ENCODE measurements at regions not wholly inside any gene's neighbourhood (a gene's known extent, or its start where the extent isn't known, plus 50 kb on each side); places are given as distances from the start of the nearest gene placed in this dataset.

GRCh38 chr5:101429241-101429640 is 526.2 kb upstream of the ST8SIA4 start:
- H3K36me3 ChIP-seq = no peaks in the 10 kb centered on the region
- no peak overlapping the region for H3K27ac ChIP-seq
- DNase-seq (ENCODE audit: low spot score in 2 of 2) = no peak
- WGBS, 2 donors = 21 to 27% methylated on average over 1 of the region's 1 CpG
- H3K27me3 ChIP-seq = no peaks in the 10 kb centered on the region
- no peak overlapping the region for H3K4me3 ChIP-seq
- peaks cover 0 to 28% (median 5%) of the 10 kb centered on the region in 4 donors for H3K4me1 ChIP-seq
- H3K9me3 ChIP-seq = peaks cover 0 to 3% (median 0%) of the 10 kb centered on the region in 4 donors
- TF ChIP-seq EP300 (IDR thresholded peaks at IDR 0.05) (no peak), POLR2A (IDR thresholded peaks at IDR 0.05) (no peak)

GRCh38 chr5:101425339-101425859 is 522.3 kb upstream of the ST8SIA4 start:
- WGBS, 2 donors = 27 to 28% methylated on average over 2 of the region's 2 CpGs
- H3K27ac ChIP-seq = peak overlapping the region in 3 of 4 donors; percentile 42 to 77 (median 74)

DNA sequence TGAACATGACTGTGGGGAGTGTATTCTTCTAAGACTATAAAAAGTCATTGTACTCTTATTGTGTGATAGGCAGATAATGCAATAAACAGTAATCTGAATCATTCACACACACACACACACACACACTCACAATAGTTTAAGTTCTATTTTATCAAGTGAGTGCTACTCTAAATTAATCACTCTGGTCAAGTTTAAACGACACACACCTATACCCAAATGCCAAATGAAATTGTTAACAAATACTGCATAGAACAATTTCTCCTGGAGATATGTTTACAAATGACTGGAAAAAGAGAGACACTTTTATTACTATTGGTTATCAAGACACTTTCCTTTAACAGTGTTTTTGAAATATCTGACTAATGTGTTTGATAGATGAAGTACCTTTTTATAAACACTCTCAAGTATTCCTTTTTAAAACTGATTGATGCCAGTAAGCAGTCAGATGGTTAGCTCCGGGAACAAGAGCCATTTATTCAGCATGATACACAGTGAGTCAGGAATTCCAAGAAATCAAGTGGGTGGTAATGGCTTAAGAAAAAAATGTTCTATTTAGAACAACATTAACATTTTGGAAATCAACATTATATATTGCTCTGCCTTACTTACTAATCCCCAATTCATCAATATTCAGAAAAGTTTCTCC is 521.6 kb upstream of the ST8SIA4 start:
- no peak for DNase-seq (ENCODE audit: low spot score in 2 of 2)
- Histone ChIP-seq H3K27me3 (no peaks in the 10 kb centered on the region), H3K27ac (peak overlapping the region in 3 of 4 donors; percentile 42 to 77 (median 74)), H3K36me3 (no peaks in the 10 kb centered on the region), H3K9me3 (no peaks in the 10 kb centered on the region), H3K4me1 (peaks cover 0 to 33% (median 5%) of the 10 kb centered on the region in 4 donors), H3K4me3 (no peak overlapping the region)
- TF ChIP-seq POLR2A (IDR thresholded peaks at IDR 0.05) (no peak), EP300 (IDR thresholded peaks at IDR 0.05) (no peak), CTCF (IDR thresholded peaks at IDR 0.05) (no peak)
- WGBS, 2 donors = 19 to 32% methylated on average over 2 of the region's 2 CpGs

More at GRCh38 chr5:101425339-101425859, 522.3 kb upstream of the ST8SIA4 start:
- no peaks in the 10 kb centered on the region for H3K27me3 ChIP-seq
- no peaks in the 10 kb centered on the region for H3K36me3 ChIP-seq
- H3K9me3 ChIP-seq = no peaks in the 10 kb centered on the region
- H3K4me1 ChIP-seq = peaks cover 0 to 33% (median 6%) of the 10 kb centered on the region in 4 donors
- no peak for DNase-seq (ENCODE audit: low spot score in 2 of 2)
- TF ChIP-seq POLR2A (IDR thresholded peaks at IDR 0.05) (no peak), CTCF (IDR thresholded peaks at IDR 0.05) (no peak), EP300 (IDR thresholded peaks at IDR 0.05) (no peak)
- no peak overlapping the region for H3K4me3 ChIP-seq

- no peak for DNase-seq (ENCODE audit: low spot score in 2 of 2)
- H3K27me3 ChIP-seq = no peaks in the 10 kb centered on the region
- TF ChIP-seq CTCF (IDR thresholded peaks at IDR 0.05) = no peak
- no peak for TF ChIP-seq EP300 (IDR thresholded peaks at IDR 0.05)
- TF ChIP-seq POLR2A (IDR thresholded peaks at IDR 0.05) = no peak
Measured at GRCh38 chr5:101418713-101419118, 515.6 kb upstream of the ST8SIA4 start.

DNA sequence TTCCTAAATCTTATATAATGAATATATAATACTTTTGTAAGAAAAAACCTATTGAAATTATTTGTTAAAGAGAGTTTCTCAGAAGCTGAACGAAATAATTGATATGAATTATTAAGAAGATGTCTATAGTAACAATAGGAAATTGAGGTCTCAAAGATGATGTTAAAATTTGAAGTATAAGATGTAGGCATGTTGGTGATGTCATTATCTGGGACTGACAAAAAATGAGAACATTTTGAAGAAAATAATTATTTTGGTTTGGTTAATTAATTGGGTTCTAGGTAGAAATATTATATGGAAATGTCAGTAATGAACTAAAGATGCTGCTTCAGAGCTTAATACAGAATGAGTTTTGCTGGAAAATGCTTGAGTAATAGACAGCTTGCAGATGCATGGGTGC is 501.4 kb upstream of the ST8SIA4 start:
- Histone ChIP-seq H3K4me3 (no peak overlapping the region), H3K27ac (no peak overlapping the region), H3K27me3 (no peaks in the 10 kb centered on the region), H3K9me3 (no peaks in the 10 kb centered on the region), H3K36me3 (no peaks in the 10 kb centered on the region), H3K4me1 (no peaks in the 10 kb centered on the region)
- no peak for DNase-seq (ENCODE audit: low spot score in 2 of 2)
- no peak for TF ChIP-seq EP300 (IDR thresholded peaks at IDR 0.05)
- TF ChIP-seq CTCF (IDR thresholded peaks at IDR 0.05) = no peak
- TF ChIP-seq POLR2A (IDR thresholded peaks at IDR 0.05) = no peak
- 83 to 92% methylated on average over 1 of the region's 1 CpG for WGBS, 2 donors

More at GRCh38 chr5:101418713-101419118, 515.6 kb upstream of the ST8SIA4 start:
- no peaks in the 10 kb centered on the region for H3K9me3 ChIP-seq
- no peak overlapping the region for H3K4me3 ChIP-seq
- peak overlapping the region in 1 of 4 donors; percentile 56 for H3K27ac ChIP-seq
- no peaks in the 10 kb centered on the region for H3K36me3 ChIP-seq
- WGBS, 2 donors = 0 to 2% methylated on average over 1 of the region's 1 CpG
- H3K4me1 ChIP-seq = peaks cover 0 to 14% (median 2%) of the 10 kb centered on the region in 4 donors
